Endothelial cell of umbilical vein (primary cell): ENCODE measurements at regions not wholly inside any gene's neighbourhood (a gene's known extent, or its start where the extent isn't known, plus 50 kb on each side); places are given as distances from the start of the nearest gene placed in this dataset.

Experiments
- BruUV-seq: library from RNA; stranded (reverse); fragments of 400-500 nt; replicated peaks from 2 replicates; lab custom pipeline; 2021; lab: Mats Ljungman, UMichigan
- CTCF ChIA-PET: fragments of 300-600, 350-600 bp; sonication (Branson Sonifier 250); formaldehyde crosslinking; loops from one replicate; lab custom pipeline; 2021; ENCODE audit warnings: antibody characterized with exemption, inconsistent platforms; lab: Charles Lee
- POLR2A ChIA-PET: fragments of 300-600, 350-600 bp; sonication (Branson Sonifier 250); formaldehyde crosslinking; loops from one replicate; lab custom pipeline; 2021; ENCODE audit warnings: antibody characterized with exemption, inconsistent platforms; lab: Charles Lee
- DNase-seq: peaks from one replicate; pipeline ENCODE4 v3.0.0-alpha.2; 2011; ENCODE audit warnings: low read depth, low spot score
- FAIRE-seq: peaks from 2 replicates; lab custom pipeline; 2011; peaks lifted over from hg19 to GRCh38; lab: Jason Lieb, UNC
- H2AFZ ChIP-seq: 2 replicates; pipeline ENCODE4 v1.6.0; 2012; ENCODE audit warnings: low read depth, low read length, control low read depth, inconsistent platforms
- H3K27ac ChIP-seq: 2 replicates; pipeline ENCODE4 v1.5.1; 2011; ENCODE audit warnings: low read depth, mild to moderate bottlenecking, control low read depth, low read length, moderate library complexity; ENCODE audit not compliant: insufficient read depth
- H3K27me3 ChIP-seq, 2 experiments: 2 replicates each; pipeline versions ENCODE4 v1.6.0 to v1.6.1; 2011; ENCODE audit warnings: low read length in 2 of 2, mixed read lengths in 1 of 2; ENCODE audit not compliant: control insufficient read depth in 2 of 2, insufficient read depth in 2 of 2
- H3K36me3 ChIP-seq, 2 experiments: 2 replicates in 1 of 2; 3 replicates in 1 of 2; pipeline ENCODE4 v1.5.1; 2011; ENCODE audit warnings: low read length in 2 of 2, mild to moderate bottlenecking in 1 of 2, moderate library complexity in 1 of 2; ENCODE audit not compliant: control insufficient read depth in 2 of 2, insufficient read depth in 2 of 2; ENCODE audit errors: extremely low read depth in 1 of 2
- H3K4me1 ChIP-seq: 3 replicates; pipeline ENCODE4 v1.5.1; 2011; ENCODE audit warnings: mild to moderate bottlenecking, low read length; ENCODE audit not compliant: control insufficient read depth, insufficient read depth; ENCODE audit errors: extremely low read depth
- H3K4me2 ChIP-seq: 2 replicates; pipeline ENCODE4 v1.6.1; 2011; ENCODE audit warnings: low read length, control low read depth, mixed read lengths; ENCODE audit not compliant: insufficient read depth
- H3K4me3 ChIP-seq, 3 experiments: fragments of 200-600 bp in 1 of 3; sonication (generic), shearing (Covaris generic) in 1 of 3; replicated peaks in 1 of 3; 2 replicates each; pipeline ENCODE4 v1.5.1; 2011 to 2016; ENCODE audit warnings: control low read depth in 3 of 3, low read length in 3 of 3, mild to moderate bottlenecking in 2 of 3, inconsistent platforms in 1 of 3, low read depth in 1 of 3, moderate library complexity in 1 of 3; ENCODE audit not compliant: insufficient read depth in 1 of 3
- H3K79me2 ChIP-seq: 2 replicates; pipeline ENCODE4 v1.6.0; 2012; ENCODE audit warnings: low read length, inconsistent platforms; ENCODE audit not compliant: control insufficient read depth, insufficient read depth
- H3K9ac ChIP-seq: replicated peaks from 2 replicates; pipeline ENCODE3; 2011; ENCODE audit warnings: low read length, control low read depth; ENCODE audit not compliant: insufficient read depth; ENCODE audit errors: extremely low read depth
- H3K9me1 ChIP-seq: replicated peaks from 3 replicates; pipeline ENCODE4 v1.6.0; 2011; ENCODE audit warnings: mild to moderate bottlenecking, low read length; ENCODE audit not compliant: control insufficient read depth, insufficient read depth; ENCODE audit errors: extremely low read depth
- H3K9me3 ChIP-seq: replicated peaks from 2 replicates; pipeline ENCODE4 v1.5.1; 2012; ENCODE audit warnings: low read length, inconsistent platforms; ENCODE audit not compliant: control insufficient read depth, insufficient read depth
- H4K20me1 ChIP-seq: replicated peaks from 2 replicates; pipeline ENCODE3; 2011; ENCODE audit warnings: mild to moderate bottlenecking, low read length; ENCODE audit not compliant: control insufficient read depth, insufficient read depth; ENCODE audit errors: extremely low read depth
- EZH2 ChIP-seq: IDR thresholded peaks from 2 replicates; pipeline ENCODE4 v1.6.1; 2012; ENCODE audit warnings: borderline replicate concordance, low read depth, mild to moderate bottlenecking, moderate library complexity, low read length, inconsistent platforms; ENCODE audit not compliant: severe bottlenecking
- FOS ChIP-seq: IDR thresholded peaks from 2 replicates; pipeline ENCODE4 v1.6.1; 2011; ENCODE audit warnings: mild to moderate bottlenecking, low read length, moderate library complexity, borderline replicate concordance; ENCODE audit not compliant: insufficient read depth
- GATA2 ChIP-seq: IDR thresholded peaks from 2 replicates; pipeline ENCODE4 v1.7.0; 2011; ENCODE audit warnings: low read depth, mild to moderate bottlenecking, moderate library complexity, mixed read lengths, low read length; ENCODE audit not compliant: insufficient read length, insufficient read depth
- JUN ChIP-seq: IDR thresholded peaks from 2 replicates; pipeline ENCODE4 v1.6.1; 2011; ENCODE audit warnings: borderline replicate concordance, low read depth; ENCODE audit not compliant: insufficient read length, insufficient read depth
- MYC ChIP-seq: IDR thresholded peaks from one replicate; pipeline ENCODE4 v1.6.1; 2011; ENCODE audit warnings: mild to moderate bottlenecking, low read depth, low read length
- POLR2A ChIP-seq: IDR thresholded peaks from 2 replicates; pipeline ENCODE4 v1.6.1; 2012; ENCODE audit warnings: low read depth, mild to moderate bottlenecking, control low read depth, low read length
- POLR2AphosphoS5 ChIP-seq: IDR thresholded peaks from 2 replicates; pipeline ENCODE4 v1.6.1; 2012; ENCODE audit warnings: low read depth, mild to moderate bottlenecking, control low read depth, low read length, moderate library complexity; ENCODE audit not compliant: insufficient read depth
- dilution Hi-C: fragments of 300-500 bp; cut with MboI; formaldehyde crosslinking; loops from one replicate; pipeline ENCODE4 v1.15.0; 2019; ENCODE audit warnings: low sequenced_read_pairs; ENCODE audit not compliant: extremely low pct_ligation_motif_present
- intact Hi-C: fragments of 100-400 bp; cut with micrococcal nuclease; formaldehyde crosslinking; loops from one replicate; pipeline ENCODE4 v1.10.0; 2022
- TF ChIP-seq, protein P1 (sequence below), 2 donors: IDR thresholded peaks; 1 replicate in 1 of 2; 2 replicates in 1 of 2; pipeline ENCODE4 v1.5.1; 2011; ENCODE audit warnings: low read length in 2 of 2, mild to moderate bottlenecking in 2 of 2, moderate library complexity in 2 of 2, control low read depth in 1 of 2, inconsistent platforms in 1 of 2, low read depth in 1 of 2; ENCODE audit not compliant: insufficient read depth in 1 of 2; ENCODE audit errors: extremely low read depth in 1 of 2
- TF ChIP-seq, protein P2 (sequence below): IDR thresholded peaks from 2 replicates; pipeline ENCODE4 v1.6.1; 2011; ENCODE audit not compliant: insufficient read depth, insufficient read length

GRCh38 chr5:54644226-54644625 lies 126.7 kb downstream of the SNX18 start:
- Histone ChIP-seq H3K27ac (peak overlapping the region; percentile 32), H3K9me1 (no peaks in the 10 kb centered on the region), H3K9me3 (no peaks in the 10 kb centered on the region), H2AFZ (no peak overlapping the region), H3K27me3 (no peaks in the 10 kb centered on the region), H4K20me1 (no peaks in the 10 kb centered on the region), H3K4me1 (peaks cover 23% of the 10 kb centered on the region), H3K36me3 (no peaks in the 10 kb centered on the region), H3K4me3 (no peak overlapping the region), H3K4me2 (peak overlapping the region; percentile 20), H3K9ac (no peak overlapping the region), H3K79me2 (no peaks in the 10 kb centered on the region)
- TF ChIP-seq, protein P1, sequence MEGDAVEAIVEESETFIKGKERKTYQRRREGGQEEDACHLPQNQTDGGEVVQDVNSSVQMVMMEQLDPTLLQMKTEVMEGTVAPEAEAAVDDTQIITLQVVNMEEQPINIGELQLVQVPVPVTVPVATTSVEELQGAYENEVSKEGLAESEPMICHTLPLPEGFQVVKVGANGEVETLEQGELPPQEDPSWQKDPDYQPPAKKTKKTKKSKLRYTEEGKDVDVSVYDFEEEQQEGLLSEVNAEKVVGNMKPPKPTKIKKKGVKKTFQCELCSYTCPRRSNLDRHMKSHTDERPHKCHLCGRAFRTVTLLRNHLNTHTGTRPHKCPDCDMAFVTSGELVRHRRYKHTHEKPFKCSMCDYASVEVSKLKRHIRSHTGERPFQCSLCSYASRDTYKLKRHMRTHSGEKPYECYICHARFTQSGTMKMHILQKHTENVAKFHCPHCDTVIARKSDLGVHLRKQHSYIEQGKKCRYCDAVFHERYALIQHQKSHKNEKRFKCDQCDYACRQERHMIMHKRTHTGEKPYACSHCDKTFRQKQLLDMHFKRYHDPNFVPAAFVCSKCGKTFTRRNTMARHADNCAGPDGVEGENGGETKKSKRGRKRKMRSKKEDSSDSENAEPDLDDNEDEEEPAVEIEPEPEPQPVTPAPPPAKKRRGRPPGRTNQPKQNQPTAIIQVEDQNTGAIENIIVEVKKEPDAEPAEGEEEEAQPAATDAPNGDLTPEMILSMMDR (IDR thresholded peaks at IDR 0.05; ENCODE audit: extremely low read depth in 1 of 2, insufficient read depth in 1 of 2, low read depth in 1 of 2, low read length in 2 of 2), result no peak
- TF ChIP-seq EZH2 (no peak), FOS (peak; percentile 82), GATA2 (peak; percentile 36), JUN (peak; percentile 38), POLR2A (no peak), MYC (no peak), POLR2AphosphoS5 (no peak)
- TF ChIP-seq, protein P2, sequence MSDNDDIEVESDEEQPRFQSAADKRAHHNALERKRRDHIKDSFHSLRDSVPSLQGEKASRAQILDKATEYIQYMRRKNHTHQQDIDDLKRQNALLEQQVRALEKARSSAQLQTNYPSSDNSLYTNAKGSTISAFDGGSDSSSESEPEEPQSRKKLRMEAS, result no peak
- DNase-seq, result peak; percentile 86
- CTCF ChIA-PET, result interaction anchor here (1.1 to 2.0 kb wide), 2 partner anchors 13 to 201 kb away, joined by 4 to 6 read pairs; no protein-coding TSS in a partner anchor
- BruUV-seq, result no TSS peak
- dilution Hi-C loops (no loop called here), intact Hi-C loops (loop anchor here (5.0 to 10.0 kb wide), 2 partner anchors 82 to 191 kb away; no protein-coding TSS in a partner anchor)
- FAIRE-seq, result peak; percentile 86
- POLR2A ChIA-PET, result interaction anchor here (0.6 kb wide), 1 partner anchor 433 kb away, joined by 3 read pairs; no protein-coding TSS in a partner anchor
